C4-2B (cell line): ENCODE measurements at regions not wholly inside any gene's neighbourhood (a gene's known extent, or its start where the extent isn't known, plus 50 kb on each side); places are given as distances from the start of the nearest gene placed in this dataset.

Experiments
- ZFX ChIP-seq: fragments of 450-650 bp; IDR thresholded peaks from 2 replicates; pipeline ENCODE4 v1.6.1; 2017
- TF ChIP-seq, protein P1 (sequence below): fragments of 450-650 bp; conservative IDR thresholded peaks from 2 replicates; pipeline ENCODE4 v1.5.1; 2017; ENCODE audit warnings: mild to moderate bottlenecking

DNA sequence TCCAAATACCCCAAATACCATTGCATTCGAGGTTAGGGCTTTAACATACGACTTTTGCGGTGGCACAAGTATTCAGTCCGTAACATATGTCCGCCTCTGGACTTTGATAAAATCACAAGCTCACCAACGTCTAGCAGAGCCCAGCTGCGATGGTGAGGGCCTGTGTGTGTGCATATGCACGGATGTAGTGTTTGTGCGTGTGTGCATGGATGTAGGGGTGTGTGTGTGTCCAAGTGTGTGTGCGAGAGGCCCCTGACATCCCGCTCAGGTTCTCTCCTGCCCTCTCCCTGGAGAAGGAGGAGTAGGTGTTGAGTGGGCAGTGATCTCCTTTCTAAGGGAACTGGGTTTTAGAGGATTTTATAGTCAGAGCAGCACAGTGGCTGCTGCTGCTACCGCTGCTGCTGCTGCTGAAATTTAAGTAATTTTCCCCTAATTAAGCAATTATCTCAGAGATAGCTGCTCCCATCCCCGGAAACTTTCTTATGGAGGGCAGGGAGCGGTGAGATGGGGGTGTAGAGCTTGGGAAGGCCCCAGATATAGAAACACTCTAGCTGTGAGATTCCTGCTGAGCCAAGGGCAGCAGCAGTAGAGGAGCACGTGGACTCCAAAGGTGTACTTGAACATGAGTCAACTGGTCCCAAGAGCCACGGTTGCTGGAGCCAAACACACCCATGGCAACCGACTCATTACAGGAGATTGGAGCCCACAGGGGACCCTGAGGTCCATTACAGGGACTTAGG lies 121.7 kb upstream of the SDK2 start:
- TF ChIP-seq, protein P1, sequence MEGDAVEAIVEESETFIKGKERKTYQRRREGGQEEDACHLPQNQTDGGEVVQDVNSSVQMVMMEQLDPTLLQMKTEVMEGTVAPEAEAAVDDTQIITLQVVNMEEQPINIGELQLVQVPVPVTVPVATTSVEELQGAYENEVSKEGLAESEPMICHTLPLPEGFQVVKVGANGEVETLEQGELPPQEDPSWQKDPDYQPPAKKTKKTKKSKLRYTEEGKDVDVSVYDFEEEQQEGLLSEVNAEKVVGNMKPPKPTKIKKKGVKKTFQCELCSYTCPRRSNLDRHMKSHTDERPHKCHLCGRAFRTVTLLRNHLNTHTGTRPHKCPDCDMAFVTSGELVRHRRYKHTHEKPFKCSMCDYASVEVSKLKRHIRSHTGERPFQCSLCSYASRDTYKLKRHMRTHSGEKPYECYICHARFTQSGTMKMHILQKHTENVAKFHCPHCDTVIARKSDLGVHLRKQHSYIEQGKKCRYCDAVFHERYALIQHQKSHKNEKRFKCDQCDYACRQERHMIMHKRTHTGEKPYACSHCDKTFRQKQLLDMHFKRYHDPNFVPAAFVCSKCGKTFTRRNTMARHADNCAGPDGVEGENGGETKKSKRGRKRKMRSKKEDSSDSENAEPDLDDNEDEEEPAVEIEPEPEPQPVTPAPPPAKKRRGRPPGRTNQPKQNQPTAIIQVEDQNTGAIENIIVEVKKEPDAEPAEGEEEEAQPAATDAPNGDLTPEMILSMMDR, result no peak
- no peak for TF ChIP-seq ZFX
